Endothelial cell (in vitro differentiated cells): ENCODE measurements at regions not wholly inside any gene's neighbourhood (a gene's known extent, or its start where the extent isn't known, plus 50 kb on each side); places are given as distances from the start of the nearest gene placed in this dataset.
"Not testable (repeated sequence)": the region's sequence is repeated elsewhere in the genome, so short reads cannot be mapped to it uniquely, and the experiment has no call there.

ENCODE experiments used
- DNase-seq: peaks from one replicate; pipeline ENCODE4 v3.0.0; 2021; ENCODE audit warnings: low spot score
- H3K27ac Mint-ChIP-seq: one replicate; pipeline ENCODE4 v1.8.0; 2021; ENCODE audit warnings: mixed read lengths, inconsistent platforms; ENCODE audit not compliant: unreplicated experiment
- H3K27me3 Mint-ChIP-seq: one replicate; pipeline ENCODE4 v1.8.0; 2021; ENCODE audit warnings: mild to moderate bottlenecking, moderate library complexity, mixed read lengths, inconsistent platforms; ENCODE audit not compliant: unreplicated experiment
- H3K36me3 Mint-ChIP-seq: one replicate; pipeline ENCODE4 v1.8.0; 2021; ENCODE audit warnings: mild to moderate bottlenecking, low read depth, mixed read lengths, inconsistent platforms; ENCODE audit not compliant: unreplicated experiment
- H3K4me1 Mint-ChIP-seq: one replicate; pipeline ENCODE4 v1.8.0; 2021; ENCODE audit warnings: mild to moderate bottlenecking, mixed read lengths, inconsistent platforms; ENCODE audit not compliant: unreplicated experiment
- H3K4me3 Mint-ChIP-seq: one replicate; pipeline ENCODE4 v1.8.0; 2021; ENCODE audit warnings: mild to moderate bottlenecking, mixed read lengths, inconsistent platforms; ENCODE audit not compliant: unreplicated experiment
- H3K9me3 Mint-ChIP-seq: one replicate; pipeline ENCODE4 v1.8.0; 2021; ENCODE audit warnings: mixed read lengths, inconsistent platforms; ENCODE audit not compliant: unreplicated experiment
- CTCF ChIP-seq: fragments of 200-600 bp; sonication (generic); IDR thresholded peaks from one replicate; pipeline ENCODE4 v1.5.0; 2021; ENCODE audit warnings: antibody characterized with exemption; ENCODE audit not compliant: unreplicated experiment

- Mint-ChIP-seq H3K4me1 (no peaks in the 10 kb centered on the region), H3K27ac (no peak overlapping the region), H3K4me3 (no peak overlapping the region), H3K27me3 (peaks cover 2% of the 10 kb centered on the region), H3K9me3 (no peaks in the 10 kb centered on the region), H3K36me3 (no peaks in the 10 kb centered on the region)
- TF ChIP-seq CTCF, result no peak
- no peak for DNase-seq
These were observed 136.0 kb upstream of the KITLG start for GRCh38 chr12:88716240-88716639.

GRCh38 chr12:88715673-88716072 lies 135.4 kb upstream of the KITLG start:
- H3K27ac Mint-ChIP-seq, result no peak overlapping the region
- no peaks in the 10 kb centered on the region for H3K9me3 Mint-ChIP-seq
- H3K36me3 Mint-ChIP-seq, result no peaks in the 10 kb centered on the region
- no peak for DNase-seq
- H3K27me3 Mint-ChIP-seq, result peaks cover 2% of the 10 kb centered on the region
- no peaks in the 10 kb centered on the region for H3K4me1 Mint-ChIP-seq
- TF ChIP-seq CTCF, result no peak
- H3K4me3 Mint-ChIP-seq, result no peak overlapping the region

- H3K9me3 Mint-ChIP-seq, H3K4me1 Mint-ChIP-seq, H3K36me3 Mint-ChIP-seq, H3K4me3 Mint-ChIP-seq, DNase-seq, H3K27me3 Mint-ChIP-seq, H3K27ac Mint-ChIP-seq: not testable (repeated sequence)
These were observed 134.1 kb upstream of the KITLG start for GRCh38 chr12:88714263-88714882.

- Mint-ChIP-seq H3K4me1 (no peaks in the 10 kb centered on the region), H3K27me3 (peaks cover 2% of the 10 kb centered on the region), H3K4me3 (no peak overlapping the region), H3K9me3 (no peaks in the 10 kb centered on the region), H3K27ac (no peak overlapping the region), H3K36me3 (no peaks in the 10 kb centered on the region)
- DNase-seq, result no peak
- no peak for TF ChIP-seq CTCF
These were observed 127.5 kb upstream of the KITLG start for GRCh38 chr12:88707800-88708199.

GRCh38 chr12:88706286-88706685 lies 126.0 kb upstream of the KITLG start:
- no peak for TF ChIP-seq CTCF

More at GRCh38 chr12:88706286-88706685, 126.0 kb upstream of the KITLG start:
- no peaks in the 10 kb centered on the region for H3K4me1 Mint-ChIP-seq
- no peak for DNase-seq
- H3K9me3 Mint-ChIP-seq, result no peaks in the 10 kb centered on the region
- no peaks in the 10 kb centered on the region for H3K36me3 Mint-ChIP-seq
- H3K27me3 Mint-ChIP-seq, result no peaks in the 10 kb centered on the region
- H3K27ac Mint-ChIP-seq, result no peak overlapping the region
- no peak overlapping the region for H3K4me3 Mint-ChIP-seq
